HuH-7 (cell line): ENCODE measurements at regions not wholly inside any gene's neighbourhood (a gene's known extent, or its start where the extent isn't known, plus 50 kb on each side); places are given as distances from the start of the nearest gene placed in this dataset.
"Not testable (repeated sequence)": the region's sequence is repeated elsewhere in the genome, so short reads cannot be mapped to it uniquely, and the experiment has no call there.

Source experiments
- DNase-seq: peaks from one replicate; pipeline ENCODE4 v3.0.0; 2011; ENCODE audit warnings: low spot score

- DNase-seq: no peak
Observed at GRCh38 chr2:121133551-121134319, 151.3 kb downstream of the TFCP2L1 start.

GRCh38 chr2:121134728-121135127 is 150.3 kb downstream of the TFCP2L1 start:
- no peak for DNase-seq

- DNase-seq: no peak
Observed at GRCh38 chr2:121135168-121135853, 149.7 kb downstream of the TFCP2L1 start.

- no peak for DNase-seq
Observed at GRCh38 chr2:121136323-121136722, 148.7 kb downstream of the TFCP2L1 start.

GRCh38 chr2:121137571-121137970 is 147.4 kb downstream of the TFCP2L1 start:
- DNase-seq: no peak

- DNase-seq: no peak
Observed at GRCh38 chr2:121140734-121141133, 144.3 kb downstream of the TFCP2L1 start.

GRCh38 chr2:121142452-121142851 is 142.6 kb downstream of the TFCP2L1 start:
- DNase-seq: no peak

- DNase-seq: no peak
Observed at GRCh38 chr2:121144111-121144510, 140.9 kb downstream of the TFCP2L1 start.

- no peak for DNase-seq
Observed at GRCh38 chr2:121146630-121147029, 138.4 kb downstream of the TFCP2L1 start.

- no peak for DNase-seq
Observed at GRCh38 chr2:121147766-121148165, 137.2 kb downstream of the TFCP2L1 start.

GRCh38 chr2:121148481-121148880 is 136.5 kb downstream of the TFCP2L1 start:
- DNase-seq: no peak

GRCh38 chr2:121149384-121149783 is 135.6 kb downstream of the TFCP2L1 start:
- no peak for DNase-seq

- DNase-seq: no peak
Observed at GRCh38 chr2:121150126-121150525, 134.9 kb downstream of the TFCP2L1 start.

GRCh38 chr2:121150713-121151112 is 134.3 kb downstream of the TFCP2L1 start:
- DNase-seq: no peak

GRCh38 chr2:121151311-121152109 is 133.5 kb downstream of the TFCP2L1 start:
- DNase-seq: no peak

GRCh38 chr2:121152861-121153260 is 132.1 kb downstream of the TFCP2L1 start:
- no peak for DNase-seq

GRCh38 chr2:121153516-121153915 is 131.5 kb downstream of the TFCP2L1 start:
- DNase-seq: no peak

GRCh38 chr2:121155502-121156056 is 129.4 kb downstream of the TFCP2L1 start:
- no peak for DNase-seq

- DNase-seq: not testable (repeated sequence)
Observed at GRCh38 chr2:121157481-121157880, 127.5 kb downstream of the TFCP2L1 start.

- DNase-seq: no peak
Observed at GRCh38 chr2:121159291-121160071, 125.5 kb downstream of the TFCP2L1 start.

- DNase-seq: no peak
Observed at GRCh38 chr2:121160366-121160765, 124.6 kb downstream of the TFCP2L1 start.

- DNase-seq: no peak
Observed at GRCh38 chr2:121161272-121161671, 123.7 kb downstream of the TFCP2L1 start.
